HepG2 (cell line): ENCODE measurements at regions not wholly inside any gene's neighbourhood (a gene's known extent, or its start where the extent isn't known, plus 50 kb on each side); places are given as distances from the start of the nearest gene placed in this dataset.

Experiments used
- ATAC-seq: fragments of 200-7000 bp; cut with Tn5 transposase; 3 replicates; pipeline ENCODE4 v1.9.1; 2020; ENCODE audit warnings: mild to moderate bottlenecking, moderate library complexity
- BruUV-seq: library from RNA; stranded (reverse); fragments of 400-500 nt; replicated peaks from 2 replicates; lab custom pipeline; 2021; lab: Mats Ljungman, UMichigan
- CTCF ChIA-PET: fragments of 300-600 bp; formaldehyde crosslinking; extraction: SDS; loops from one replicate; lab custom pipeline; 2021; ENCODE audit warnings: low total read pairs, inconsistent platforms, low intra/inter-chr PET ratio; lab: Yijun Ruan, JAX
- POLR2A ChIA-PET: fragments of 350-600 bp; sonication (Branson Sonifier 250); formaldehyde crosslinking; loops from one replicate; lab custom pipeline; 2020; ENCODE audit warnings: antibody characterized with exemption, inconsistent platforms; lab: Yijun Ruan, JAX
- DNase-seq: peaks from one replicate; pipeline ENCODE4 v3.0.0-alpha.2; 2015; ENCODE audit warnings: low spot score
- FAIRE-seq: peaks from 3 replicates; lab custom pipeline; 2011; peaks lifted over from hg19 to GRCh38; lab: Jason Lieb, UNC
- H2AFZ ChIP-seq: one replicate; pipeline ENCODE4 v1.6.1; 2011; ENCODE audit warnings: low read length, inconsistent platforms
- H3K27ac ChIP-seq: fragments of 300-600 bp; 3 replicates; pipeline ENCODE4 v1.8.0; 2011; ENCODE audit warnings: mixed run types, mild to moderate bottlenecking, mixed read lengths, low read length, inconsistent platforms; ENCODE audit not compliant: insufficient read depth; ENCODE audit errors: extremely low read length
- H3K27me3 ChIP-seq, 2 experiments: fragments of 200-600 bp in 1 of 2; 2 replicates in 1 of 2; 3 replicates in 1 of 2; pipeline versions ENCODE4 v1.6.0 to v1.8.0; 2011; ENCODE audit warnings: low read length in 2 of 2, mild to moderate bottlenecking in 2 of 2, moderate library complexity in 2 of 2, inconsistent platforms in 1 of 2; ENCODE audit not compliant: insufficient read depth in 2 of 2, control insufficient read depth in 1 of 2
- H3K36me3 ChIP-seq, 2 experiments: fragments of 200-600 bp in 1 of 2; replicated peaks in 1 of 2; 2 replicates in 1 of 2; 3 replicates in 1 of 2; pipeline versions ENCODE4 v1.5.1 to v1.8.0; 2011; ENCODE audit warnings: low read length in 2 of 2, inconsistent platforms in 1 of 2; ENCODE audit not compliant: insufficient read depth in 2 of 2, control insufficient read depth in 1 of 2
- H3K4me1 ChIP-seq: 2 replicates; pipeline ENCODE4 v1.5.1; 2012; ENCODE audit warnings: low read length, inconsistent platforms; ENCODE audit not compliant: insufficient read depth
- H3K4me2 ChIP-seq: 2 replicates; pipeline ENCODE4 v1.6.0; 2011; ENCODE audit warnings: low read depth, low read length, inconsistent platforms
- H3K4me3 ChIP-seq, 3 experiments: fragments of 200-600 bp in 1 of 3; sonication (generic), shearing (Covaris generic) in 1 of 3; replicated peaks in 1 of 3; 2 replicates each; pipeline ENCODE4 v1.5.1; 2011 to 2016; ENCODE audit warnings: low read length in 3 of 3, inconsistent platforms in 2 of 3, low read depth in 2 of 3, mild to moderate bottlenecking in 2 of 3, control low read depth in 1 of 3, mixed read lengths in 1 of 3; ENCODE audit not compliant: insufficient read depth in 1 of 3
- H3K79me2 ChIP-seq: one replicate; pipeline ENCODE4 v1.6.1; 2011; ENCODE audit warnings: low read length, inconsistent platforms; ENCODE audit not compliant: insufficient read depth
- H3K9ac ChIP-seq: 2 replicates; pipeline ENCODE4 v1.6.0; 2011; ENCODE audit warnings: mild to moderate bottlenecking, low read depth, low read length, inconsistent platforms; ENCODE audit not compliant: insufficient read depth
- H3K9me3 ChIP-seq: 2 replicates; pipeline ENCODE4 v1.5.1; 2012; ENCODE audit warnings: mild to moderate bottlenecking, low read length
- H4K20me1 ChIP-seq: 2 replicates; pipeline ENCODE4 v1.6.0; 2011; ENCODE audit warnings: inconsistent platforms, mild to moderate bottlenecking, low read length, moderate library complexity; ENCODE audit not compliant: insufficient read depth
- FOXP1 ChIP-seq, 2 experiments: fragments of 450-650 bp in 1 of 2; IDR thresholded peaks; 2 replicates each; pipeline ENCODE4 v1.6.1; 2017 to 2018; ENCODE audit warnings: antibody characterized with exemption in 1 of 2
- MTA1 ChIP-seq: sonication (generic); formaldehyde crosslinking; IDR thresholded peaks from 2 replicates; pipeline ENCODE4 v1.4.0; 2020; ENCODE audit warnings: missing genetic modification reagents, mild to moderate bottlenecking, borderline replicate concordance
- NFE2 ChIP-seq: sonication (generic); formaldehyde crosslinking; IDR thresholded peaks from 2 replicates; pipeline ENCODE4 v1.4.0; 2020; ENCODE audit warnings: missing genetic modification reagents
- REXO4 ChIP-seq: sonication (generic); formaldehyde crosslinking; IDR thresholded peaks from 2 replicates; pipeline ENCODE4 v1.8.0; 2022; ENCODE audit warnings: missing genetic modification reagents, mild to moderate bottlenecking, borderline replicate concordance
- RFX3 ChIP-seq: IDR thresholded peaks from 2 replicates; pipeline ENCODE4 v1.6.1; 2016; ENCODE audit warnings: missing biosample characterization, missing genetic modification reagents
- SSRP1 ChIP-seq: IDR thresholded peaks from 2 replicates; pipeline ENCODE4 v1.6.1; 2016; ENCODE audit warnings: control low read depth
- THAP7 ChIP-seq: sonication (generic); formaldehyde crosslinking; IDR thresholded peaks from 2 replicates; pipeline ENCODE4 v1.8.1; 2023; ENCODE audit warnings: mild to moderate bottlenecking, missing genetic modification reagents
- ZNF180 ChIP-seq: sonication (generic); formaldehyde crosslinking; IDR thresholded peaks from 2 replicates; pipeline ENCODE4 v1.4.0; 2020; ENCODE audit warnings: low read depth, missing genetic modification reagents, borderline replicate concordance
- ZNF292 ChIP-seq: sonication (generic); formaldehyde crosslinking; IDR thresholded peaks from 2 replicates; pipeline ENCODE4 v1.8.1; 2022; ENCODE audit warnings: mild to moderate bottlenecking, low read depth, missing genetic modification reagents, borderline replicate concordance
- ZNF431 ChIP-seq: sonication (generic); formaldehyde crosslinking; IDR thresholded peaks from 2 replicates; pipeline ENCODE4 v1.9.0; 2022; ENCODE audit warnings: missing genetic modification reagents, low read depth, mild to moderate bottlenecking, borderline replicate concordance
- ZNF451 ChIP-seq: sonication (generic); formaldehyde crosslinking; IDR thresholded peaks from 2 replicates; pipeline ENCODE4 v1.5.0; 2020; ENCODE audit warnings: mild to moderate bottlenecking, missing genetic modification reagents
- ZNF460 ChIP-seq: sonication (generic); formaldehyde crosslinking; IDR thresholded peaks from 2 replicates; pipeline ENCODE4 v1.5.1; 2020; ENCODE audit warnings: missing genetic modification reagents, mild to moderate bottlenecking, borderline replicate concordance
- ZNF678 ChIP-seq: sonication (generic); formaldehyde crosslinking; IDR thresholded peaks from 2 replicates; pipeline ENCODE4 v1.4.0; 2020; ENCODE audit warnings: mild to moderate bottlenecking, missing genetic modification reagents
- ZSCAN29 ChIP-seq: sonication (generic); formaldehyde crosslinking; conservative IDR thresholded peaks from 2 replicates; pipeline ENCODE4 v1.4.0; 2020; ENCODE audit warnings: mild to moderate bottlenecking, missing genetic modification reagents
- WGBS: methylation state at CpG from one replicate; pipeline ENCODE4 v1.1.6; 2017; ENCODE audit warnings: low lambda C conversion rate; 5-methylcytosine and 5-hydroxymethylcytosine counted together
- in situ Hi-C: cut with HindIII; loops from 2 replicates; pipeline ENCODE4 v1.10.0; 2017; ENCODE audit warnings: low pct_unique_long_range_greater_than_20kb; ENCODE audit not compliant: extremely low pct_ligation_motif_present
- intact Hi-C: fragments of 100-400 bp; cut with micrococcal nuclease; formaldehyde crosslinking; loops from one replicate; pipeline ENCODE4 v1.10.0; 2022; ENCODE audit not compliant: unreplicated experiment
- TF ChIP-seq, protein P1 (sequence below): sonication (generic); formaldehyde crosslinking; IDR thresholded peaks from 2 replicates; pipeline ENCODE4 v1.9.0; 2022; ENCODE audit warnings: low read depth, missing genetic modification reagents
- TF ChIP-seq, protein P2 (sequence below): sonication (generic); formaldehyde crosslinking; IDR thresholded peaks from 2 replicates; pipeline ENCODE4 v1.4.0; 2020; ENCODE audit warnings: mild to moderate bottlenecking, missing genetic modification reagents
- TF ChIP-seq, protein P3 (sequence below): sonication (generic); formaldehyde crosslinking; IDR thresholded peaks from 2 replicates; pipeline ENCODE4 v1.4.0; 2020; ENCODE audit warnings: mild to moderate bottlenecking, missing genetic modification reagents

DNA sequence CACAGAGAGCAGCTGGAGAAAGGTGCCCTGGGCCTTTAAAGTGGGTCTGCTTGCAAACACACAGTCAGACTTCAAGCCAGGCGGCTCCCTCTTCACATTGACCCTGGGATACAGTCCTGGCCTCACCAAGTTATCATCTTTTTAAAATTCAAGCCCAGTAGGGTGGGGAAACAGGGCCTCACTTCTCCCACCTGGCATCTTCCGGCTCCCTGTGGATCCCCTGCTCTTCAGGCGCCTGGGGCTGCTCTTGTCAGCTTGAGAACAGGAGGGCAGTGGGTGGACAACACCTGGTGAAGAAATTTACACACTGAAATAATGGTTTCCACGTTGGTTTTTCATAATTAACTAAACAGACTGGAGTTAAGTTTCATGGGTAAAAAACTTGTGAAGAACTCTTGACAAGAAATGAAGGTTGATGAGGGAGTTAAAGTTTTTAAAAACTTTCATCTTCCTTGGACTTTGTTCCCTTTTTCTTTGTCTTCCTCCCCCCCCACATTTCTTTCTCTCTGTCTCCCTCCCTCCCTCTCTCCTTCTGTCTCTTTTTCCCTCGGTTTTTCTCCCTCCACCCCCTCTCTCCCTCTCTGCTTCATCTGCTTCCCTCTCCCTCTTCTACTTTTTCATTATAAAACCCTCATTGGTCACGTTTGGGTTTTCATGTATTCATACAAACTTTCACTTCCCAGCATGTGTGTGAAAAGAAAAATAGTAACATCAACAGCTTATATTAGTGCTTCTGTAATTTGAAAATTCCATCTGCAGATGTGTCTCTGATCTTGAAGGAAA is 219.6 kb downstream of the DMRT2 start:
- no TSS peak for BruUV-seq
- intact Hi-C loops, result no loop called here
- no peak overlapping the region for H2AFZ ChIP-seq

More for the DNA sequence above, 219.6 kb downstream of the DMRT2 start:
- H3K4me1 ChIP-seq, result no peaks in the 10 kb centered on the region
- no peaks in the 10 kb centered on the region for H3K79me2 ChIP-seq
- ATAC-seq (no peak), DNase-seq (no peak), FAIRE-seq (no peak)
- no peak overlapping the region for H3K9ac ChIP-seq
- no peak overlapping the region for H3K4me2 ChIP-seq
- H3K27me3 ChIP-seq, result no peaks in the 10 kb centered on the region
- in situ Hi-C loops, result no loop called here
- no peak overlapping the region for H3K27ac ChIP-seq
- H3K4me3 ChIP-seq, result no peak overlapping the region
- ChIA-PET CTCF (no interaction called here), POLR2A (no interaction called here)
- H3K9me3 ChIP-seq, result no peaks in the 10 kb centered on the region
- TF ChIP-seq ZNF292, result no peak
- no peak for TF ChIP-seq REXO4 (CRISPR knock-in tag)
- no peak for TF ChIP-seq RFX3
- TF ChIP-seq FOXP1 (IDR thresholded peaks at IDR 0.05), result no peak
- no peak for TF ChIP-seq FOXP1 (CRISPR knock-in tag; IDR thresholded peaks at IDR 0.05)
- no peak for TF ChIP-seq ZNF180 (CRISPR knock-in tag)
- no peak for TF ChIP-seq ZNF678 (CRISPR knock-in tag)
- TF ChIP-seq, protein P1, sequence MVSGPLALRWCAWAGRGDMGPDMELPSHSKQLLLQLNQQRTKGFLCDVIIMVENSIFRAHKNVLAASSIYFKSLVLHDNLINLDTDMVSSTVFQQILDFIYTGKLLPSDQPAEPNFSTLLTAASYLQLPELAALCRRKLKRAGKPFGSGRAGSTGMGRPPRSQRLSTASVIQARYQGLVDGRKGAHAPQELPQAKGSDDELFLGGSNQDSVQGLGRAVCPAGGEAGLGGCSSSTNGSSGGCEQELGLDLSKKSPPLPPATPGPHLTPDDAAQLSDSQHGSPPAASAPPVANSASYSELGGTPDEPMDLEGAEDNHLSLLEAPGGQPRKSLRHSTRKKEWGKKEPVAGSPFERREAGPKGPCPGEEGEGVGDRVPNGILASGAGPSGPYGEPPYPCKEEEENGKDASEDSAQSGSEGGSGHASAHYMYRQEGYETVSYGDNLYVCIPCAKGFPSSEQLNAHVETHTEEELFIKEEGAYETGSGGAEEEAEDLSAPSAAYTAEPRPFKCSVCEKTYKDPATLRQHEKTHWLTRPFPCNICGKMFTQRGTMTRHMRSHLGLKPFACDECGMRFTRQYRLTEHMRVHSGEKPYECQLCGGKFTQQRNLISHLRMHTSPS (CRISPR knock-in tag), result no peak
- no peak for TF ChIP-seq THAP7 (CRISPR knock-in tag)
- TF ChIP-seq, protein P2, sequence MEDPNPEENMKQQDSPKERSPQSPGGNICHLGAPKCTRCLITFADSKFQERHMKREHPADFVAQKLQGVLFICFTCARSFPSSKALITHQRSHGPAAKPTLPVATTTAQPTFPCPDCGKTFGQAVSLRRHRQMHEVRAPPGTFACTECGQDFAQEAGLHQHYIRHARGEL (CRISPR knock-in tag), result no peak
- no peak for TF ChIP-seq MTA1 (CRISPR knock-in tag)
- no peak for TF ChIP-seq SSRP1
- TF ChIP-seq ZNF460 (CRISPR knock-in tag), result no peak
- TF ChIP-seq NFE2 (CRISPR knock-in tag), result no peak
- no peak for TF ChIP-seq ZNF431 (CRISPR knock-in tag)
- no peak for TF ChIP-seq ZNF451
- TF ChIP-seq, protein P3, sequence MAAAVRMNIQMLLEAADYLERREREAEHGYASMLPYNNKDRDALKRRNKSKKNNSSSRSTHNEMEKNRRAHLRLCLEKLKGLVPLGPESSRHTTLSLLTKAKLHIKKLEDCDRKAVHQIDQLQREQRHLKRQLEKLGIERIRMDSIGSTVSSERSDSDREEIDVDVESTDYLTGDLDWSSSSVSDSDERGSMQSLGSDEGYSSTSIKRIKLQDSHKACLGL (CRISPR knock-in tag), result no peak
- TF ChIP-seq ZSCAN29, result no peak
- under 1% methylated on average over 6 of the region's 6 CpGs for WGBS
- no peaks in the 10 kb centered on the region for H3K36me3 ChIP-seq
- no peaks in the 10 kb centered on the region for H4K20me1 ChIP-seq
